NOMO-1 treated with DMSO at 0.1 percent for 48 hours (cell line): ENCODE measurements at regions not wholly inside any gene's neighbourhood (a gene's known extent, or its start where the extent isn't known, plus 50 kb on each side); places are given as distances from the start of the nearest gene placed in this dataset.

ENCODE experiments used
- DNase-seq: peaks from one replicate; lab custom pipeline; 2025; ENCODE audit not compliant: unreplicated experiment; lab: John Stamatoyannopoulos, UW

- DNase-seq, result no peak
Observed at GRCh38 chr22:48972979-48973693, 854.5 kb downstream of the BRD1 start.

DNA sequence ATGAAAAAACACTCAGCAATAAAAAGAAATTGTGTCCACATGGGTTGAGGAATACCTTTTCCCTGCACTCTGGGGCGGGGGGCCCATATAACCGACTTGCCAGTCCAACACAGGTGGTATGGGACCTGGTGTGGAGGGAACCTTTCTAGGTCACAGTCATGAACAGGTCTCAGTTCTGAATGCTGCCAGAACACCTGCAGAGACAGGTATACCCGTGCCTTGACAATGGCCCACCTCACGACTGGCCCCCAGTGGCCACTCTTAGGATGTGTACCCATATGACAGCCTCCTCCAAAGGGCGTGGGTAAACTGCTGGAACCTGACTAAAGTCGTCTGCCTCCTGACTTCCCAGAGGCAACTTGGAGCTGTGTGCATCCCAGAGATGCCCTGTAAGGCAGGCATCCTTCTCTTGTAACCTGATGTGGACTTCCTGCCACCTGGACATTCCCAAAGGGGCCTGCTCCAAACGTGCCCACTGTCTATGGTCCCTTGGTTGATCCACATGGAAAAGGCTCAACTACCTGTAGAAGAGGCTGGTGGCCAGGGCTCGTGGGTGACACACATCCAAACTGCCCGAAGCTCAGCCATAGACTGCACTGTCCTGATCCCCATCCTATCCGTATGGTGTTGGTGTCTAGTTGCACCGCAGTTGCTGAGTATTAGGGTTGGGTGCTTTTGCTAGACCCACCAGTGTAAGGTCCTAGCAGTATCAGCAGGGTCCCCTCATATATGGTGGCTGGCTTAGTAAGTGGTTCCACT, 859.3 kb downstream of the BRD1 start:
- DNase-seq, result no peak

- DNase-seq, result no peak
Observed at GRCh38 chr22:48963405-48963804, 864.3 kb downstream of the BRD1 start.

- no peak for DNase-seq
Observed at GRCh38 chr22:48961705-48962104, 866.0 kb downstream of the BRD1 start.

GRCh38 chr22:48960980-48961660, 866.6 kb downstream of the BRD1 start:
- DNase-seq, result no peak

- no peak for DNase-seq
Observed at GRCh38 chr22:48960576-48960975, 867.1 kb downstream of the BRD1 start.

DNA sequence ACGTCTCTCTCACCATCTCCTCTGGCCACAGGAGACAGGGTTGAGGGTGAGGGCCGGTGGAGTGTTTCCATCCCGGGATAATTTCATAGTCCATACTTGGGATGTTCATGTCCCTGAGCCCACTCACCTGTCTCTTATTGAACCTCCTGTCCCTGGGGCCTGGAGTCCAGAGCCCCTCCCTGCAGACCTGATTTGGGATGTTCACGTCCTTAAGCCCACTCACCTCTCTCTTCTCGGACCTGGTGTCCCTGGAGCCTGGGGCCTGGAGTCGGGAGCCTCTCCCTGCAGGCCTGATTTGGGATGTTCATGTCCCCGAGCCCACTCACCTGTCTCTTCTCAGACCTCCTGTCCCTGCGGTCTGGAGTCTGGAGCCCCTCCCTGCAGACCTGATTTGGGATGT, 868.2 kb downstream of the BRD1 start:
- no peak for DNase-seq

- DNase-seq, result no peak
Observed at GRCh38 chr22:48957987-48958321, 869.7 kb downstream of the BRD1 start.

DNA sequence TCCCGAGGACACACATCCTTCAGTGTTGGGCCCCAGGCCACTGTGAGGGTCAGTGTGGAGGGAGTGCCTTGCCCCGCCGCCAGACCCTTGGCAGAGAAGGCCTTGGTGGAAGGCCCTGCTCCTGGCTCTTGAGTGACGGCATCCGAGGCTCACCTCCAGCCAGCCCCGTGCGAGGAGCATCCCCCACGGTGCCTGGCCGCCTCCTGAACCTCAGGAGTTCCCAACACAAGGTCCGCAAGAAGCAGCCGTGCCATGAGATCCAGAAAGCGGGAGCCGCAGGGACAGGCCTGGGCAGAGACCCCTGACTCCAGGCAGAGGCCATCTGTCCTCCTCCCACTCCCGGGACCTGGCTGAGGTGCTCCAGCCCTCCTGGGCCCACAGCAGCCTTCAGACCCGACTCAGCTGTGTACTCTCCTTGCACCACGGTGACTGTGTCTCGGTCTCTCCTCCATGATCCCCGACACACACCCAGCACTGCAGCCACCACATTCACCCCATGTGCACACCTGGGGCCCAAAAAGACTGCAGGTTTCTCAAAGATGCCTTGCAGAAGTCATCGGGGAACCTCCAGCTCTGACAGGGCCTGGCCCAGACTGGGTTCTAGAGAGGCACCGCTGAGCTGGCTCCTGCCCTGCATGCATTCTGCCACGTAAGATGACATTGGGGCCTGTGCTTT, 870.2 kb downstream of the BRD1 start:
- DNase-seq, result no peak

DNA sequence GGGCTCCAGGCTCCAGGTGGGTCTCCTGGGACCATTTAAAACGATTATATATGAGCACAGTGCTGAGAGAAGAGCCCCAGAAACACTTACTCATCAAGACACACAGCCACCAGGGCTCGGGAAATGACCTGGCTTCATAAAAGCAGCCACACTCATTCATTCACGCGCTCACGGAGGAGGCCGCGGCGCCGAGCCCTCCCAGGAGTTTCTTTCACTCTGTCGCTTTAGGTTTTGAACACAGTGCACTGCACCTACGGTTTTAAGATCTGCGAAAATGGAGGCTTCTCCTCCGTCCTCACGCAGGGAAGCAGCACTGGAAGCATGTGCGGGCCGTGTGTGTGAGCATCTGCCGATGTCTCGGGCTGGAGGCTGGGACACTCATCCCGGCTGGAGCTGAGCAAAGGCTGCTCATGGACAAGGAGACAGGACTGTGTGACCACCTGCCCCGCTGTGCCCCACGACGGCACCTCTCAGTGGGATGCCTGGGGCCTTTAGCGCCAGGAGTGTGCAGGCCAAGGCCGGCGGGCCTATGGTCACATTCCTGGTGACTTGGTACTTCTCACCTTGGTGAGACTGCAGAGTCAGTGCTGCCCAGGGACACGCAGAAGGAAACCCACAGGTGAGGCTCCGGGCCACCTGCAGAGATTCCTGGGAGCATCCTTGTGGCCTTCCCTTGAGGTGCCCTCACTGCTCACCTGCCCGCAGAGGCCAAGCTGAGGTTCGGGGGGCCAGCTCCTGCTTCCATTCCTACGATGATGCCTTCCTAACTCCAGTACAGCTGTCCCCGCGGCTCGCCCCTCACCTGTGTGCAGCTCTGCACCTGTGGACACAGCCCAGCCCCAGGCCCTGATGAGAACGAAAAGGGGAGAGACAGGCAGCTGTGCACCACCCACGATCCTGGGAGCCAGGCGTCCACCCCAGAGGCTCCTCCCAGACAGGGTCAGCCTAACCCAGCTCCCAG, 872.0 kb downstream of the BRD1 start:
- no peak for DNase-seq

GRCh38 chr22:48954781-48955311, 872.8 kb downstream of the BRD1 start:
- no peak for DNase-seq

- no peak for DNase-seq
Observed at GRCh38 chr22:48953830-48954229, 873.8 kb downstream of the BRD1 start.

DNA sequence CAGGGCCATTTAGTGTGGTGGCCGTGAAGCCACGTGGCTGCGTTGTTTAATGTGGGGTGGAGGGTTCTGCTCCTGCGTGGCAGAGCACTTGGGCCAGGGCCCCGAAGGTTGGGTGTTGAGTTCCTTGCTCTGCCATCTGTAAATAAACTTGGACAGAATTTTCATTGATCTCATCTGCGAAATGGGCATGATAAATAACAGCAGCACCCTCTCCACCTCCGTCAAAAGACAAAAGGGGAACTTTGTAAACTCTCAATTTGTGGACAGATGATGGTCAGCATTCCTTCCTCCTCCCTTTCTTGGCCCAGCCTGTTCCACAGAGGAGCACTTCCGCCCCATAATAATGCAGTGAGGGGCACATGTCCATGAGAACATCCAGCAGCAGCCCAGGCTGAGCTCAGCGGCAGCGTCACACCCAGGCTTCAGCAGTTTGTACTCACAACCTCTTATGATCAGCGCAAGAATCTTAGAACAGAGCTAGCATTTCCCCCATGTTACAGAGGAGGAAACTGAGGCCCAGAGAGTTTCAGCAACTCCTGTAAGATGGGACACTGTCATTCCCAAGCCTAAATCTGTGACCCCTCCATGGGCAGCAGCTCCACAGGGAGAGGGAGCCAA, 874.5 kb downstream of the BRD1 start:
- DNase-seq, result no peak

GRCh38 chr22:48952256-48953102, 875.2 kb downstream of the BRD1 start:
- DNase-seq, result no peak

- DNase-seq, result no peak
Observed at GRCh38 chr22:48951836-48952235, 875.8 kb downstream of the BRD1 start.

GRCh38 chr22:48950151-48950915, 877.3 kb downstream of the BRD1 start:
- no peak for DNase-seq

DNA sequence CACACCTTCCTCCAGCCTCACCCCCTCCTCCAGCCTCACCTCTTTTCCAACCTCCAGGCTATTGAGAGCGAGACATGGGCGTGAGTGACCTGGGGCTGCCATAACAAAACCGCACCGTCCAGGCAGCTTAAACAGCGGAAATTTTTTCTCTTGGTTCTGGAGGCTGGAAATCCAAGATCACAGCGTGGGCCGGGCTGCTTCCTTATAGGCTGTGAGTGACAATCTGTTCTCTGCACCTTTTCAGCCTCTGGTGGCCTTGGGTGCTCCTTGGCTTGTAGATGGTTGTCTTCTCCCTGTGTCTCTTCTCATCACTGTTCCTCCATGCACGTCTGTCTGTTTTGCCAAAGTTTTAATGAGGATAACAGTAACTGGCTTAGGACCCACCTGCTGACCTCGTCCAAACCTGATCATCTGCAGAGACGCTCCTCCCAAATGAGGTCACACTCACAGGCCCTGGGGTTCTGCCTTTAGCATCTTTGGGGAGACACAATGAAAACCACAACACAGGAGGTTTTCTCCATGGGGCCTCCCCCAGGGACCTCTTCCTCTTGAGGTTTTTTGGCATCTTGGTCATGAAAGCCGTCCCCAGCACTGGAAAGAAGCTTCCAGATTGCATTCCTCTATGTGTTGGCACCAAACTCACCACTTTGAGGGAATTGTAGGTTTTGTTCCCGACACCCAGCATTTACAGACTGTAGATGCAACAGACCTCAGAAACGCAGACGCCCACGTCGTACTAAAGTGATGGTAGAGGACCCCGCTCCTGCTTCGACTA, 878.1 kb downstream of the BRD1 start:
- no peak for DNase-seq
